ENCODE measurements at regions not wholly inside any gene's neighbourhood (a gene's known extent, or its start where the extent isn't known, plus 50 kb on each side); places are given as distances from the start of the nearest gene placed in this dataset.

GRCh38 chr9:108209132-108209685 lies 646.6 kb downstream of the ACTL7B start:
- DNase-seq: no peak

GRCh38 chr9:108207561-108208165 lies 648.1 kb downstream of the ACTL7B start:
- DNase-seq: no peak

GRCh38 chr9:108205276-108205675 lies 650.5 kb downstream of the ACTL7B start:
- DNase-seq: no peak

- DNase-seq: no peak
Measured at GRCh38 chr9:108197899-108198298, 657.9 kb downstream of the ACTL7B start.

GRCh38 chr9:108197008-108197365 lies 658.8 kb downstream of the ACTL7B start:
- no peak for DNase-seq

GRCh38 chr9:108196332-108197007 lies 659.3 kb downstream of the ACTL7B start:
- DNase-seq: no peak

- DNase-seq: no peak
Measured at GRCh38 chr9:108194154-108194553, 661.6 kb downstream of the ACTL7B start.

GRCh38 chr9:108193026-108193710 lies 662.6 kb downstream of the ACTL7B start:
- DNase-seq: no peak

- no peak for DNase-seq
Measured at GRCh38 chr9:108191065-108191464, 664.7 kb downstream of the ACTL7B start.

GRCh38 chr9:108188976-108189375 lies 666.8 kb downstream of the ACTL7B start:
- no peak for DNase-seq

- DNase-seq: no peak
Measured at GRCh38 chr9:108188482-108188881, 667.3 kb downstream of the ACTL7B start.

GRCh38 chr9:108186642-108187395 lies 669.0 kb downstream of the ACTL7B start:
- DNase-seq: no peak

- no peak for DNase-seq
Measured at GRCh38 chr9:108185613-108186012, 670.2 kb downstream of the ACTL7B start.

- no peak for DNase-seq
Measured at GRCh38 chr9:108184941-108185340, 670.8 kb downstream of the ACTL7B start.

GRCh38 chr9:108184009-108184408 lies 671.8 kb downstream of the ACTL7B start:
- no peak for DNase-seq

GRCh38 chr9:108182950-108183381 lies 672.8 kb downstream of the ACTL7B start:
- no peak for DNase-seq

GRCh38 chr9:108182270-108182669 lies 673.5 kb downstream of the ACTL7B start:
- no peak for DNase-seq

- no peak for DNase-seq
Measured at GRCh38 chr9:108181441-108181840, 674.3 kb downstream of the ACTL7B start.

GRCh38 chr9:108180541-108180940 lies 675.2 kb downstream of the ACTL7B start:
- peak; percentile 29 for DNase-seq

GRCh38 chr9:108178318-108178717 lies 677.5 kb downstream of the ACTL7B start:
- DNase-seq: no peak

GRCh38 chr9:108168236-108168850 lies 678.8 kb upstream of the KLF4 start:
- no peak for DNase-seq

- DNase-seq: no peak
Measured at GRCh38 chr9:108167136-108167900, 677.7 kb upstream of the KLF4 start.
